H54 (cell line): ENCODE measurements at regions not wholly inside any gene's neighbourhood (a gene's known extent, or its start where the extent isn't known, plus 50 kb on each side); places are given as distances from the start of the nearest gene placed in this dataset.
A peak's percentile ranks its signal among the peaks of the same experiment; 100 is the strongest.

ENCODE experiments used
- DNase-seq: peaks from one replicate; pipeline ENCODE4 v3.0.0; 2011; ENCODE audit warnings: low spot score, mixed read lengths; ENCODE audit not compliant: insufficient read length
- FAIRE-seq: peaks from 3 replicates; lab custom pipeline; 2011; peaks lifted over from hg19 to GRCh38; lab: Jason Lieb, UNC
- POLR2A ChIP-seq: IDR thresholded peaks from 2 replicates; pipeline ENCODE4 v1.6.1; 2011; ENCODE audit warnings: low read depth, mild to moderate bottlenecking, low read length

DNA sequence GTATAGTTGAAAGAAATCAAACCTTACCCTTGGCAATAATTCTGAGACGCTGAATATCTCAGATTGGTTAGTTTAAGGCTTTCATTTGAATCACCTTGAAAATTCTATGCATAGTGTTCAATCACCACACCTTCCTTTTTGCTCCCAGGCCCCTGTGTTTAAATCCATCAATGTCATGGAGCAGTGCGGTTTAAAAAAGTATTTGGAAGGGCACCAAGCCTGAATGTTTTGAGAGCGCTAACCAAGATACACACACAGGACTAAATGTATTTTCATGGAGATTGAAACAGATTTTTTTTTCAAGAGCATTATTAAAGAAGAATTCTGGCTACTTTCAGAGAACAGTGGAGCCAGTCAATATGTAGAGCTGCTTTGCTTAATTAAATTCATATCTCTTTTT, 195.7 kb downstream of the CENPW start:
- FAIRE-seq (no peak), DNase-seq (no peak)
- no peak for TF ChIP-seq POLR2A

DNA sequence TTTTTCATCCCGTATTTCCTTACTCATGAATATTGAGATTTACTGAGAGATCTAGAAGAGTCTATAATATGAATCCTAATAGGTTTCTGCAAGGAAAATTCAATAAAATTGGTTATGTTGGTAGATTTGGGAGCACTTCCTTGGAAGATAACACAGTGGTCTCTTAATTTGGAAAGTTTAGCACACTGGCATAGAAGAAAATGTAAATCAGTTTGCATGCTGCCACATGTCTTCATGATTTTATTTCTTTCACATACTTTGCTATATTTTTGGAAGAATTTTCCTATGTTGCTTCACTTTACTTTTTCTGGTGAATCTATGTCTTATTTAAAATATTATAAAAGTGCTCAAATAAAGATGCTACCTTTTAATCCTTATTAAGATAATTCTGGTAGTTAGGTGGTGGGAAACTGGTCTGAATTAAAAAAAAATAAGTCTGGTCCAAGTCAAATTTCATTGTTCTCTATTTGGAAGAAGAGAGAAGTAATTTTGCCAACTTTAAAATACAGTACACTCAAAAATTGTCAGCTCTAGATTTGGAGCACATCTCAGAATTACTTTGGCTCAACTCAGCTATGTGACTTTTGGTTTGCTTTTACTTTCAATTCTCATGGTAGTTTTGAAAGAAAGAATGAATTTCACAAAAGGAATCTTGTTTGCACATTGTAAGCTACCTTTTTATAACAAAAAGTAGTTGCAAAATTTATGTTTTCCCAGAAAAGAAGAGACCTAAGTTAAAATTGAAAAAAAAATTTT, 197.3 kb downstream of the CENPW start:
- no peak for FAIRE-seq
- DNase-seq: no peak
- TF ChIP-seq POLR2A: no peak

DNA sequence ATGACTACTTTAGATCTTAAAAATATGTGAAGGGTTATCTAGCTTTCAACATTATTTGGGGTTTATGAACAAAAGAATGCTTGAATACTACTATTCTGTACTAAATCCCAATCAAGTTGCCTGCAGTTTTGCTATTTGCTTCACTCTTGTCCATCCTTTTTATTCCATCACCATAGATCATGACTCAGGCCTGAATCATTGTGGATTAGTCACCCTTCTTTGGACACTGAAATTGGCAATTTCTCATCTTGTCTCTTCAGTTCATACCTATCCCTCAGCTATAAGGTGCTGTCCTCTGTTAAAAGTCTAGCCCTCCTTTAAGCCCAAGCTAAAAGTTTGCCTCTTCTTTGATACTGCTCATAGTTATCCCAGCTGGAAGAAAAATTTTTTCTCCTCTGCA, 199.1 kb downstream of the CENPW start:
- TF ChIP-seq POLR2A: no peak
- DNase-seq (peak; percentile 1), FAIRE-seq (peak; percentile 76)

DNA sequence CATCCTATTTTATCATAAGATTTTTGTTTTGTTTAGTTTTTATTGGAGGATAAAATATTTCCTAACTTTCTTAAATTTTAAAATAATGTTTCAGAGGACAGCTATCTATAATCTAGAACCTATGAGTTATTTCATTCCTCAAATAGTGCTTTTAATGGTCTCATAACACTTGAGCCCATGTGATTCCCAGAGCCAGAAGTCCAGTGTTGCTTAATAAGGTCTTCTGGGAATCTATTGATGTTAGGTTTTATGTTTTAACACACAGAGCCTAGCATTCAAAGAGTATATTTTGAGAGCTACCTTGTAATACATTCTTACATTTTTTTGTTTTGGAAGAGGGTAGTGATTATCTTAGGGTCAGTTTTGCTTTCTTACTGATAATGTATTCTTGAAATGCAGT, 200.2 kb downstream of the CENPW start:
- FAIRE-seq (no peak), DNase-seq (no peak)
- TF ChIP-seq POLR2A: no peak

DNA sequence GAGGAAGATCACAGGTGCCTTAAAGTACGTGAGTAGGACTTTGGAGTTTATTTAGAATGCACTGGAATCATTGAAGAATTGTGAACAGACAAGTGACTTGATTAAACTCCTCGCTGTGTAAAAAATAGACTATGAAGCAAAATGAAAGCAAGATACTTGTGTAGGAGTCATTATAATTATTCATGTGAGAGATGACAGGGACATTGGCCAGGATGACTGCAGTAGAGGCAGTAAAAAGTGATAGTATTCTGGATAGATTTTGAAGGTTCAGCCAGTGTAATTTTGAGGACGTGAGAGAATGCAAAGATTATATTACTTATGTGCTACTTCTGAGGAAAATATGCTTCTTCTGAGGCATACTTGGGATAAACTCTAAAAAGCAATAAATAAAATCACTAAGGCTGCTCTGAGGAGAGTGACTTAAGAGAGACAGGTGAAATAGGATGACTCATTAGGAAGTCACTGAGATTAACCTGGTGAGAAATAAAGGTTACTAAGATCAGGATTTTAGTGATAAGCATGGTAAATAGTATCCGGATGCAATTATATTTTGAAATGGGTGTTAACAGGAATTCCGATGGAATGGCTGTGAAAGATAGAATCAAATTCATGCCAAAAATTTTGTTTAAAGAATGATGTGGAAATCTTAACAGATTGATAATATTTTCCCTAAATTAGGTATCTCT, 202.0 kb downstream of the CENPW start:
- TF ChIP-seq POLR2A: no peak
- FAIRE-seq (no peak), DNase-seq (no peak)

DNA sequence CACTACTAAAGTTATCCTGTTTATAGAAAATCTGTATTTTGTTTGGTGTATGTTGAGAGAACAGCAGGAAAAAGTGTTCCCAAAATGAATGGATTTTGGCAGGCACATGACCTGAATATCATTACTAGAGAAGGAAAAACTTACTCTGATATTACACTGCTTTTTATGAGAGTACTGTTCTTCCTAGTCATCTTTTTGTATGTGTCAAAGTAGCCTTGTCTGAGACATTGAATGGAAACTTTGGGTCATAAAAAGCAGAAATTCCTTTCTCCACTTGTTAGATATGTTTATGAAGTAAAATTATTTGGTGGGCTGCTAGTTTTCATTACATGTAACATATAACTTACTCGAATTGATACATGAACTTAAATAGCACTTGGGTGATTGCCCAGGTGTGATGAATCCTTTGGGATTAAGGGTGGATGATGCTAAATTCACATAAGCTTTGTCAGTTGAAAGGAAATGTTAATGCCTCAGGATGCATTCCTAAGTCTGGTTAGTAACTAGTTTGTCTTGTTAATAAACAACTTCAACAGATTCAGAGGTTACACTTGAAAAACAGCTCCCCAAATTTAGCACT, 206.7 kb downstream of the CENPW start:
- FAIRE-seq (no peak), DNase-seq (no peak)
- no peak for TF ChIP-seq POLR2A

DNA sequence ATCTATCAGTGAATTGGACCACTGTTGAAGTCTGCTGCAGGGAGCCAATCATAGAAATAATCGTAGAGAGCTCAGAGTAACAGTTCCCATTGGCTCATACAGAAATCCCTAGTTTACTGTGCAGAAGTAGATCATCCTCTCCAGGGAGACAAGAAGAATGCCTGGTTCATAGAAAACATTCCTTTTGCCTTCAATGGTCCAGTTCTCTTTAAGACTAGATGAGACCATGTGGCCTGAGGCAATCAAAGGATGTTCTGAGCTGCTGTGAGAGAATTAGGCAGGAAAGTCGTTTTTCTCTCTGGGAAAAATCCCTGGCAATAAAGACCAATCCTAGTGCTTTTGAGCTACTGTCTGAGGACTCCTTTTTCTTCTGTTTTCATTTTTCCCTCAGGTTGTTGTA, 208.4 kb downstream of the CENPW start:
- TF ChIP-seq POLR2A: no peak
- DNase-seq (no peak), FAIRE-seq (no peak)

DNA sequence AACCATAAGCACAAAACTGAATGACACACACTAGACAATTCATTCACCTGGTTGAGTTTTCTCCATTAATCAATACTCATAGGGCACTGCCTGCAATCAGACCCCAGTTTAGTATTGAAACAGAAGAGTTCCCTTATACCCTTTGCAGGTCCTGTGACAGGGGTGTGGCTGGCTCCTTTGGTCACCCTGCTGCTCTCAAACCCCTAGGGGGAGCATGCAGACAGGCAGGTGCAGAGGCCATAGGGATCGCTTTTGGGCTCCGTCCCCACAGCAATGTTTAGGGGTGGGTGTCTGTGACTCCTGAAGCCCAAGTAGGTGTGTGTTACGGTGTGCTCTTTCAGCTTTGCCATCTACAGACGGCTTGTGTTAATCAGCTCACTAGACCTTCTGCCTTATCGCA, 210.4 kb downstream of the CENPW start:
- FAIRE-seq (no peak), DNase-seq (no peak)
- TF ChIP-seq POLR2A: no peak

DNA sequence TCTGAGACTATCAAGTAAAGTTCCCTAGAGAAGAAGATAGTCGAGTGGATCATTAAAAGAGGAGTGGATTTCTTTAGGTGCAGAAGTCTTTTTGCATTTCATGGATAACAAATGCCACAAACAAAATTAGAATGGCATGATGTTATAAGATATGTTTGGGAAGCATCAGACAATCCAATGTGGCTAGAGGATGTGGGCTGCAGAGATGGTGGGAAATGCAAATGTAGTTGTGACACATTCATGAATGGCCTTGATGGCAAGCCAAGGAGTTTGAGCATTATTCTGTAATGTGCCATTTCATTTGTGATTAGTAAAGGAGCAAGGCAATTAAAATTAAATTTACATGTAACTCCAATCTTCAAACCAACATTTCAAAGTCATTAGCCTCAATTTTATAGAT, 211.9 kb downstream of the CENPW start:
- no peak for TF ChIP-seq POLR2A
- no peak for FAIRE-seq
- no peak for DNase-seq

DNA sequence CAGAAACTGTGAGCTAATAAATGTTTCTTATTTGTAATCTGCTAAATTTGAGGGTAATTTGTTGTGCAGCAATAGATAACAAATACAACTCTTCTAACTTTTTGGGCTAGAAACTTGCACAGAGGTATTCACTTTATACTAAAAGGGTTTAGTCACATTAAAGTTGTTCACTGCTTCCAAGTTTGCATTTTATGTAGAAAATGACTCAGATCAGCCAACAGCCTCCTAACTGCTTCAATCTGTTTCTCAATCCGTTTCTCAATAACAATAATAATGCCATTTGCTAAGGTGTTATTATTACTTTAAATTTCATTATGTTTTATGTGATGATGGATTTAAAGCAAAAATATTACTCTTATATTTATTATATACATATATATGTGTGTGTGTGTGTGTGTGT, 213.9 kb downstream of the CENPW start:
- TF ChIP-seq POLR2A: no peak
- no peak for FAIRE-seq
- no peak for DNase-seq

DNA sequence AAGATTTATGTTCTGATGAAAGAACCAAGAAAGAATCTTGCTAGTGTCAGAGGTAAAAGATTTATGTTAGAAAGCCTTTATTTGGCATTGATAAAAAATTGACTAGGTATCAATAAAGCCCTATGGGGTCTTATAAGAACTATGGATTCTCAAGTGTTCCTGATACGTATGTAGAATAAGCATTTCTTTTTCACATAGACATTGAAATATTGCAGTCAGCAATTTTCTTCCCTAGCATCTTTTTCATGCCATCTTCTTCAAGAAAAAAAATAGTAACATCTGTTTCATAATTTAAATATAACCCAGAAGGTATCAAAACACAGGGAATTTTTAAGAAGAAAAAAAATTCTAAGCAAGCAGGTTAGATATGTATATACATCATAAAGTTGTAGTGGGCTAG, 230.6 kb downstream of the CENPW start:
- FAIRE-seq (no peak), DNase-seq (no peak)
- TF ChIP-seq POLR2A: no peak

DNA sequence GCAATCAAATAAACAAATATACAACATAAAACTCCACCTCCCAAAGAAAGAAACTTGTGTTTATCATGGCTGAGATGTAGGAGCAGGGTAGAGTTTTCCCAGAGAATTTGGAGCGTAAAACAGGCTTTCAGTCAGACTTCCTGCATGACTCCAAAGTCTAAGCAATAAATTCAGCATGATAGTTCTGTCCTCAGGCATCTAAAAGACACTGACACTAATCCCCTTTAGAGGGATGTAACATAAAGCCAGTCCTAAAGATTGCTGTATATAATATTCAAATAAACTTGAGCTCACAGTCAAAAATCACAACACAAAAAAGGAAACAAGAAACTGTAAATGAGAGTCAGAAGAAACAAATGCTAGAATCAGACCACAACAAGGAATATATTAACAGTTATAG, 234.4 kb downstream of the CENPW start:
- DNase-seq: no peak
- FAIRE-seq: no peak
- TF ChIP-seq POLR2A: no peak

DNA sequence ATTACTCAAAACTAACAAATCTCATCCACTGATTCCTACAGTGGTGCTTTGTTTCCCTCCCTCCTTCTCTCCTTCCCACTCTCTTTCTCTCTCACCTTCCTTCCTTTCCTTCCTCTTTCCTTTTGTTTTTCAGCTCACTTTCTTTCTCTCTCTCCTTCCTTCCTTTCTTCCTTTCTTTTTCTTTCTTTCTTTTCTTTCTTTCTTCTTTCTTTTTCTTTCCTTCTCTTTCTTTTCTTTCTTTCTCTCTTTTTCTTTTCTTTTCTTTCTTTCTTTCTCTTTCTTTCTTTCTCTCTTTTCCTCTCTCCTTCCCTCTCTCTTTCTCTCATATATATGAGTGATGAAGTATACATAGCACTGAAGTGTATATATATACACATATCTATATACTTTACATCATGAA, 241.4 kb downstream of the CENPW start:
- no peak for TF ChIP-seq POLR2A
- DNase-seq (no peak), FAIRE-seq (no peak)

DNA sequence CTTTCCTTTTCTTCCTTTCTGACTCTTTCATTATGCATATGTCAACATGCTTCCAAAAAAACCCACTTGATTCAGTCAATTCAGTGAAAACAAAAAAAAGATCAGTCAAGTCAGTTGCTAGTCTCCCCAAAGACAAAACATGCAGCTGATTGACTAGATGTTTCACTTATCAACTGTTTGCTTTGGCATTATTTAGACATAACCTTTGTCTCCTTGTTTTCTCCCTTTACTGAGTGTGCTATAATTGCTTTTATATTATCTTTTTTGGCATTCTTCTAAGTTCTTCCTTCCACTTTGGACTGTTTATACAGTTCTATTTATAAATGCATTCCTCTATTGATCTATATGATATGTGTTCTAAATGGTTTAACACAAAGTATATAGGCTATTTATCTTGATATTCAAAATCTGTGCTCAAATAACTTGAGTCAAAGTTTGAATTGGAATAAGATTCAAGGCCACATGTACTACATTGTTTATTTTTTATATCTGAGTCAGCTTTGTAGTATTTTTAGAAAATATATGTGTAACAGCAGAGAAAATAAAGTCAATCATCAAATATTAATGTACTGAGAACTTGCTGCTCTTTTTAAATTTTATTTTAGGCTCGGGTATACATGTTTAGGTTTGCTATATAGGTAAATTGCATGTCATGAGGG, 260.5 kb downstream of the CENPW start:
- no peak for DNase-seq
- FAIRE-seq: no peak
- no peak for TF ChIP-seq POLR2A
